Keratinocyte (primary cell): ENCODE measurements at regions not wholly inside any gene's neighbourhood (a gene's known extent, or its start where the extent isn't known, plus 50 kb on each side); places are given as distances from the start of the nearest gene placed in this dataset.

Experiments
- DNase-seq: peaks from one replicate; pipeline ENCODE4 v3.0.0-alpha.2; 2011; ENCODE audit warnings: low read depth, missing footprints, low spot score
- FAIRE-seq: peaks from 2 replicates; lab custom pipeline; 2011; peaks lifted over from hg19 to GRCh38; lab: Jason Lieb, UNC
- H2AFZ ChIP-seq: 2 replicates; pipeline ENCODE4 v1.6.0; 2012; ENCODE audit warnings: low read length, control low read depth, inconsistent platforms; ENCODE audit not compliant: control insufficient read depth
- H3K27ac ChIP-seq: 2 replicates; pipeline ENCODE4 v1.5.1; 2011; ENCODE audit warnings: low read length; ENCODE audit not compliant: control insufficient read depth, insufficient read depth
- H3K27me3 ChIP-seq: 3 replicates; pipeline ENCODE4 v1.6.0; 2011; ENCODE audit warnings: low read length; ENCODE audit not compliant: control insufficient read depth, insufficient read depth; ENCODE audit errors: extremely low read depth
- H3K36me3 ChIP-seq, 2 experiments: 2 replicates in 1 of 2; 3 replicates in 1 of 2; pipeline ENCODE4 v1.5.1; 2011; ENCODE audit warnings: low read length in 2 of 2, mild to moderate bottlenecking in 1 of 2; ENCODE audit not compliant: control insufficient read depth in 2 of 2, insufficient read depth in 2 of 2; ENCODE audit errors: extremely low read depth in 1 of 2
- H3K4me1 ChIP-seq: 3 replicates; pipeline ENCODE4 v1.5.1; 2011; ENCODE audit warnings: low read length; ENCODE audit not compliant: control insufficient read depth, insufficient read depth; ENCODE audit errors: extremely low read depth
- H3K4me2 ChIP-seq: 3 replicates; pipeline ENCODE4 v1.6.0; 2011; ENCODE audit warnings: low read depth, low read length; ENCODE audit not compliant: control insufficient read depth, insufficient read depth; ENCODE audit errors: extremely low read depth
- H3K4me3 ChIP-seq, 3 experiments: fragments of 200-600 bp in 1 of 3; sonication (generic) in 1 of 3; 2 replicates in 2 of 3; 3 replicates in 1 of 3; pipeline ENCODE4 v1.5.1; 2011 to 2016; ENCODE audit warnings: low read length in 3 of 3, mild to moderate bottlenecking in 3 of 3, control low read depth in 2 of 3, inconsistent platforms in 1 of 3, low read depth in 1 of 3, mixed read lengths in 1 of 3, mixed run types in 1 of 3, moderate library complexity in 1 of 3; ENCODE audit not compliant: control insufficient read depth in 2 of 3, insufficient read depth in 2 of 3; ENCODE audit errors: extremely low read depth in 1 of 3
- H3K79me2 ChIP-seq: 2 replicates; pipeline ENCODE4 v1.6.0; 2012; ENCODE audit warnings: low read length; ENCODE audit not compliant: control insufficient read depth, insufficient read depth
- H3K9ac ChIP-seq: 3 replicates; pipeline ENCODE4 v1.6.0; 2011; ENCODE audit warnings: low read length; ENCODE audit not compliant: control insufficient read depth, insufficient read depth; ENCODE audit errors: extremely low read depth
- H3K9me1 ChIP-seq: 3 replicates; pipeline ENCODE4 v1.6.0; 2011; ENCODE audit warnings: low read length; ENCODE audit not compliant: control insufficient read depth, insufficient read depth; ENCODE audit errors: extremely low read depth
- H3K9me3 ChIP-seq: 2 replicates; pipeline ENCODE4 v1.5.1; 2012; ENCODE audit warnings: low read depth, low read length; ENCODE audit not compliant: control insufficient read depth
- H4K20me1 ChIP-seq: 3 replicates; pipeline ENCODE4 v1.6.0; 2011; ENCODE audit warnings: low read length; ENCODE audit not compliant: control insufficient read depth, insufficient read depth; ENCODE audit errors: extremely low read depth
- CTCF ChIP-seq, 3 experiments: IDR thresholded peaks in 1 of 3; conservative IDR thresholded peaks in 1 of 3; optimal IDR thresholded peaks in 1 of 3; 2 replicates in 2 of 3; 3 replicates in 1 of 3; pipeline versions ENCODE3 to v1.5.1; 2011; ENCODE audit warnings: low read length in 3 of 3, mild to moderate bottlenecking in 3 of 3, moderate library complexity in 2 of 3, control low read depth in 1 of 3, inconsistent platforms in 1 of 3; ENCODE audit not compliant: insufficient read depth in 2 of 3; ENCODE audit errors: extremely low read depth in 1 of 3
- EZH2 ChIP-seq: IDR thresholded peaks from one replicate; pipeline ENCODE4 v1.6.1; 2012; ENCODE audit warnings: inconsistent platforms, mild to moderate bottlenecking, low read length, moderate library complexity
- dilution Hi-C: fragments of 300-500 bp; cut with MboI; formaldehyde crosslinking; loops from one replicate; pipeline ENCODE4 v1.7.0; 2020; ENCODE audit warnings: low sequenced_read_pairs; ENCODE audit not compliant: extremely low pct_ligation_motif_present

DNA sequence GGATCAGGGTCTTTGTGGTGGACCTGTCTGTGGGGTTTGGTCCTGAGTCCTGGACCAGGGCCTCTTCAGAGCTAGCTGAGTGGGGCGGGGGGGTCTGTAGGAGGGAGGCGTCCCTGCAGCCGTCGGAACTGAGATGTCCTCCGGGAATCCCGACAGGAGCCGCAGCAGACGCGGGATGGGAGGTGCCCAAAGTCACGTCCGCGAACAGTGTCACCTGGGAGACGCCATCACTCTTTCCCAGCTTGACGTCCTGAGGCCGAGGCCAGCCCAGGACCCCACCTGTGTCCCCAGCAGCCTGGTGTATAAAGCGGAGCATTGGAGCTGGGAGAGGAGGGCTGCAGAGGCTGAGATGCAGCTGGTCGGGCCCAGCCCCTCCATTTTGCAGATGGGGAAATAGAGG, 1234.7 kb downstream of the BRD1 start:
- TF ChIP-seq CTCF (optimal IDR thresholded peaks at IDR 0.05 in 1 of 3, IDR thresholded peaks at IDR 0.05 in 1 of 3, conservative IDR thresholded peaks at IDR 0.05 in 1 of 3; ENCODE audit: extremely low read depth in 1 of 3, insufficient read depth in 2 of 3, low read length in 3 of 3) = no peak
- no peak for TF ChIP-seq EZH2
- no peaks in the 10 kb centered on the region for H3K27me3 ChIP-seq
- H3K4me3 ChIP-seq = no peak overlapping the region
- DNase-seq = no peak
- peaks cover 22% of the 10 kb centered on the region for H3K9me3 ChIP-seq
- dilution Hi-C loops = no loop called here
- no peaks in the 10 kb centered on the region for H4K20me1 ChIP-seq
- no peaks in the 10 kb centered on the region for H3K36me3 ChIP-seq
- no peak overlapping the region for H3K4me2 ChIP-seq
- H3K4me1 ChIP-seq = no peaks in the 10 kb centered on the region
- no peak for FAIRE-seq
- no peak overlapping the region for H2AFZ ChIP-seq
- H3K79me2 ChIP-seq = no peaks in the 10 kb centered on the region
- no peak overlapping the region for H3K27ac ChIP-seq
- H3K9ac ChIP-seq = no peak overlapping the region
- no peaks in the 10 kb centered on the region for H3K9me1 ChIP-seq

- H3K27ac ChIP-seq = no peak overlapping the region
- no peaks in the 10 kb centered on the region for H3K27me3 ChIP-seq
- H3K79me2 ChIP-seq = no peaks in the 10 kb centered on the region
- H3K9me3 ChIP-seq = peaks cover 22% of the 10 kb centered on the region
- no peak overlapping the region for H3K9ac ChIP-seq
- no peak overlapping the region for H3K4me2 ChIP-seq
- dilution Hi-C loops = no loop called here
- DNase-seq (no peak), FAIRE-seq (no peak)
- H3K9me1 ChIP-seq = no peaks in the 10 kb centered on the region
- TF ChIP-seq CTCF (optimal IDR thresholded peaks at IDR 0.05 in 1 of 3, IDR thresholded peaks at IDR 0.05 in 1 of 3, conservative IDR thresholded peaks at IDR 0.05 in 1 of 3; ENCODE audit: extremely low read depth in 1 of 3, insufficient read depth in 2 of 3, low read length in 3 of 3) = no peak
- no peak for TF ChIP-seq EZH2
- no peak overlapping the region for H2AFZ ChIP-seq
- no peaks in the 10 kb centered on the region for H3K36me3 ChIP-seq
- no peaks in the 10 kb centered on the region for H3K4me1 ChIP-seq
- no peaks in the 10 kb centered on the region for H4K20me1 ChIP-seq
- H3K4me3 ChIP-seq = no peak overlapping the region
Measured at GRCh38 chr22:48592488-48592887, 1235.2 kb downstream of the BRD1 start.
